T-cell (primary cell): ENCODE measurements at regions not wholly inside any gene's neighbourhood (a gene's known extent, or its start where the extent isn't known, plus 50 kb on each side); places are given as distances from the start of the nearest gene placed in this dataset.

ENCODE experiments used
- ATAC-seq, 4 experiments: fragments of 200-7000 bp in 3 of 4; fragments of 150-1000 bp in 1 of 4; cut with Tn5 transposase; replicated peaks in 1 of 4; 1 replicate in 3 of 4; 2 replicates in 1 of 4; pipeline ENCODE4 v1.10.0; 2021; ENCODE audit warnings: moderate library complexity in 3 of 4, mild to moderate bottlenecking in 2 of 4, moderate number of reproducible peaks in 1 of 4
- CTCF ChIA-PET, 2 donors: fragments of 300-600 bp; sonication (Branson Sonifier 250); formaldehyde crosslinking; loops; one replicate each; lab custom pipeline; 2022; ENCODE audit warnings: antibody characterized with exemption in 2 of 2; lab: Charles Lee
- POLR2A ChIA-PET, 2 donors: fragments of 300-600 bp; sonication (Branson Sonifier 250); formaldehyde crosslinking; loops; one replicate each; lab custom pipeline; 2022; ENCODE audit warnings: antibody characterized with exemption in 2 of 2; lab: Charles Lee
- DNase-seq, 35 experiments: peaks; one replicate each; pipeline versions ENCODE4 v3.0.0 to v3.0.0-alpha.2; 2013 to 2023
- H3K27ac ChIP-seq: one replicate; pipeline ENCODE4 v1.5.1; 2013; ENCODE audit warnings: low read length
- H3K27me3 ChIP-seq, 2 experiments: replicated peaks in 1 of 2; 1 replicate in 1 of 2; 2 replicates in 1 of 2; pipeline versions ENCODE4 v1.6.1 to v1.7.0; 2013; ENCODE audit warnings: low read length in 1 of 2, mixed read lengths in 1 of 2; ENCODE audit not compliant: control insufficient read depth in 2 of 2, insufficient read depth in 2 of 2; ENCODE audit errors: extremely low read depth in 1 of 2
- H3K36me3 ChIP-seq, 2 donors: 1 replicate in 1 of 2; 2 replicates in 1 of 2; pipeline versions ENCODE4 v1.6.1 to v1.7.0; 2013; ENCODE audit warnings: low read length in 1 of 2; ENCODE audit not compliant: control insufficient read depth in 2 of 2, insufficient read depth in 1 of 2; ENCODE audit errors: extremely low read depth in 1 of 2
- H3K4me1 ChIP-seq, 2 experiments: 1 replicate in 1 of 2; 2 replicates in 1 of 2; pipeline versions ENCODE4 v1.6.1 to v1.7.0; 2013; ENCODE audit warnings: low read length in 2 of 2, mixed read lengths in 1 of 2; ENCODE audit not compliant: insufficient read depth in 2 of 2, control insufficient read depth in 1 of 2; ENCODE audit errors: extremely low read depth in 1 of 2
- H3K4me3 ChIP-seq, 2 donors: 1 replicate in 1 of 2; 2 replicates in 1 of 2; pipeline versions ENCODE4 v1.5.1 to v1.7.0; 2013; ENCODE audit warnings: mild to moderate bottlenecking in 2 of 2, low read length in 1 of 2, moderate library complexity in 1 of 2; ENCODE audit not compliant: control insufficient read depth in 1 of 2; ENCODE audit errors: extremely low read depth in 1 of 2
- H3K9me3 ChIP-seq: 2 replicates; pipeline ENCODE4 v1.7.0; 2013
- H3K27ac Mint-ChIP-seq, 2 donors: one replicate each; pipeline ENCODE4 v1.8.0; 2020 to 2021; ENCODE audit warnings: mild to moderate bottlenecking in 2 of 2, mixed read lengths in 2 of 2
- H3K27me3 Mint-ChIP-seq, 2 donors: one replicate each; pipeline ENCODE4 v1.8.0; 2021 to 2022; ENCODE audit warnings: mixed read lengths in 2 of 2
- H3K36me3 Mint-ChIP-seq: one replicate; pipeline ENCODE4 v1.8.0; 2021; ENCODE audit warnings: mixed read lengths
- H3K4me1 Mint-ChIP-seq, 3 donors: one replicate each; pipeline ENCODE4 v1.8.0; 2020 to 2022; ENCODE audit warnings: mixed read lengths in 3 of 3, mild to moderate bottlenecking in 1 of 3
- H3K4me3 Mint-ChIP-seq, 3 donors: one replicate each; pipeline ENCODE4 v1.8.0; 2020 to 2022; ENCODE audit warnings: mild to moderate bottlenecking in 3 of 3, mixed read lengths in 3 of 3, moderate library complexity in 3 of 3
- H3K9me3 Mint-ChIP-seq, 3 donors: one replicate each; pipeline ENCODE4 v1.8.0; 2020 to 2022; ENCODE audit warnings: mixed read lengths in 3 of 3
- WGBS: methylation state at CpG from one replicate; pipeline ENCODE4 v1.1.5; 2013; ENCODE audit warnings: missing lambda C conversion rate; ENCODE audit not compliant: insufficient coverage; 5-methylcytosine and 5-hydroxymethylcytosine counted together

DNA sequence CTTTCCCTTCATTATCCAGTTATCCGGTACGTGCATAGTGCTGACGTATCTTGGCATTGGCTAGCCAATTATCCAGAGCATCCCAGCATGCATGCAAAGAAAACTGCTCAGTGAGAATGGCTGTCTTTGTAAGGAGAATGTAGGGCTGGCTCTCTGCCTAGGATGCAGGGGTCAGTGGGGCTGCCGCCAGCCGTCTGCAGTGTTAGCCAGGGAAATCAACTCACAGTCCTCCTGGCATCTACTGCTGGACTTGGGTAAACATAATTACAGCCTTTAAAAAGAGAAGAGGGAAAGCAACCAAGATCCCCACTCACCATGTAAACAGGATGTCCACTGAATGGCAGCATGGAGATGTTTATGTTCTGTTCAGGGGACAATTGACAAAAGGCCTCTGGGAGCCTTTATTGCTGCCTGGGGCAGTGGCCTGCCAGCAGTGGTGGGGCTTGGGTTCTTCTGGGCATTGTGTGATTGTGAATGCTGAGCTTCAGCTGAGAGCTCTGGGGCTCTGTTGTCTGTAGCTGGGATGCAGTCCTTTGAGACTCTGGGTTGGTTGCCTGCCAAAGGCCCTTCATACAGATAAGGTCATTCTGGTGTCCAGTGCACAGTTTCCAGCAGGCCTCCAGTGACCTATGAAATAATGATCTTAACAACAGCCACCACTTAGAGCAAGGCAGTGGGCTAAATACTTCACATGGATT lies 121.8 kb downstream of the TBC1D30 start:
- no peak overlapping the region for H3K27ac Mint-ChIP-seq
- H3K4me3 Mint-ChIP-seq, result no peak overlapping the region
- no peaks in the 10 kb centered on the region for H3K36me3 ChIP-seq
- no peaks in the 10 kb centered on the region for H3K4me1 Mint-ChIP-seq
- H3K9me3 Mint-ChIP-seq, result no peaks in the 10 kb centered on the region
- WGBS, result 92% methylated on average over 2 of the region's 5 CpGs
- ChIA-PET CTCF (interaction anchor here in 1 of 2 donors (0.7 kb wide), 1 partner anchor 816 kb away, joined by 6 read pairs; no protein-coding TSS in a partner anchor), POLR2A (no interaction called here)
- H3K9me3 ChIP-seq, result no peaks in the 10 kb centered on the region
- peaks cover 4 to 23% of the 10 kb centered on the region in 2 donors for H3K27me3 Mint-ChIP-seq
- no peaks in the 10 kb centered on the region for H3K36me3 Mint-ChIP-seq
- no peak overlapping the region for H3K27ac ChIP-seq
- DNase-seq (no peak), ATAC-seq (no peak)
- no peak overlapping the region for H3K4me3 ChIP-seq
- H3K4me1 ChIP-seq, result no peaks in the 10 kb centered on the region
- peaks cover 0 to 6% of the 10 kb centered on the region in 2 experiments for H3K27me3 ChIP-seq

DNA sequence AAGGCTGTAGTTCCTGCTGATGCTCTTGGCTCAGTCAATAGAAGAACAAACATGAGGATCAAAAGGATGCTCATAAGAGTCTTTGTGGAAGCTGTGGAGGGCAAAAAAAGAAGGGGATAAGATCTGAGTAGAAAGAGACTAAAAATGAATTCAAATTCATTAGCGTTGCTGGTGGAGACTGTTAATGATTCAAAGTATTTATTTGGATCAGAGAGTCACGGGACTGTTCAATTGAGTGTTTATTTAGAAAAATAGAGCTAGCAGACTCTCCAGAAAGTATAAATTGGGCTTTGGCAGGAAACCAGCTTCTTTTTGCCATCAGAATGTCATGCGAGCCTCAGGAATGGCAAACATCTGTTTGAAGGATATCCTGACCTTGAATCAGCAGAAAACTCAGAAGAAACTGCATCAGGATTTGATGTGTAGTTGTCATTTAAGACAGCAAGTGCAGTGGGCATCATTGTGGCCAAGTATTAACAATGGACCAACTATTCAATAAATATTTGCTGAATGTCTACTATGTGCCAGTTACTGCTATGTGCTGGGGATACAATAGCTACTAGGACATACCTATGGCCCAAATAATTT lies 126.4 kb downstream of the TBC1D30 start:
- 56% methylated on average over 2 of the region's 3 CpGs for WGBS
- Histone ChIP-seq H3K27me3 (peaks cover 0 to 4% of the 10 kb centered on the region in 2 experiments), H3K9me3 (no peaks in the 10 kb centered on the region), H3K4me3 (no peak overlapping the region), H3K27ac (no peak overlapping the region), H3K36me3 (no peaks in the 10 kb centered on the region), H3K4me1 (no peaks in the 10 kb centered on the region)
- no peak for DNase-seq
- ChIA-PET CTCF (interaction anchor here in 1 of 2 donors (0.6 kb wide), 1 partner anchor 72 kb away, joined by 5 read pairs; no protein-coding TSS in a partner anchor), POLR2A (no interaction called here)
- ATAC-seq, result no peak
- no peaks in the 10 kb centered on the region for H3K4me1 Mint-ChIP-seq
- peaks cover 8 to 17% of the 10 kb centered on the region in 2 donors for H3K27me3 Mint-ChIP-seq
- no peaks in the 10 kb centered on the region for H3K9me3 Mint-ChIP-seq
- H3K36me3 Mint-ChIP-seq, result no peaks in the 10 kb centered on the region
- H3K27ac Mint-ChIP-seq, result no peak overlapping the region
- no peak overlapping the region for H3K4me3 Mint-ChIP-seq

DNA sequence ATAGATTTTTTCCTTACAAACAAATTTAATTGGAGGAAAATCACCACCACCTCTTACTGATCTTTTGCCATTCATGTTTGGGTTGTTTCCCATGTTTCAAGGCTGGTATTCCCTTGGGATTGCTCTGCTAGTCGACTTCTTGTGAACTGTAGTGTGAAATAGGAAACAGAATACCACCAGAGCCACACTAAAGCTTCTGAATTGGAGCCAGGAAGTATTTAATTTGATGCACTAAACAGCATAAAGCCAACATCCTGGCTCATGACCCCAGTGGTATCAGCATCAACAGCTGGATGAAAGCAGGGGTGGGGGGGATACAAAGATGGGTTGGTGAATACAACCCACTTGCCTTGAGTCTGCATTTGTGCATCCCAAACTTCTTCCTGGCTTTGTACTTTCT lies 127.5 kb downstream of the TBC1D30 start:
- no peak for ATAC-seq
- H3K4me1 Mint-ChIP-seq, result no peaks in the 10 kb centered on the region
- ChIA-PET CTCF (no interaction called here), POLR2A (no interaction called here)
- Histone ChIP-seq H3K4me1 (no peaks in the 10 kb centered on the region), H3K27ac (no peak overlapping the region), H3K9me3 (no peaks in the 10 kb centered on the region), H3K4me3 (no peak overlapping the region), H3K27me3 (peaks cover 0 to 4% of the 10 kb centered on the region in 2 experiments), H3K36me3 (no peaks in the 10 kb centered on the region)
- no CpG with 5 or more reads among the region's 1 CpG for WGBS
- no peaks in the 10 kb centered on the region for H3K9me3 Mint-ChIP-seq
- peaks cover 8 to 18% of the 10 kb centered on the region in 2 donors for H3K27me3 Mint-ChIP-seq
- no peaks in the 10 kb centered on the region for H3K36me3 Mint-ChIP-seq
- no peak overlapping the region for H3K4me3 Mint-ChIP-seq
- H3K27ac Mint-ChIP-seq, result no peak overlapping the region
- DNase-seq, result no peak

DNA sequence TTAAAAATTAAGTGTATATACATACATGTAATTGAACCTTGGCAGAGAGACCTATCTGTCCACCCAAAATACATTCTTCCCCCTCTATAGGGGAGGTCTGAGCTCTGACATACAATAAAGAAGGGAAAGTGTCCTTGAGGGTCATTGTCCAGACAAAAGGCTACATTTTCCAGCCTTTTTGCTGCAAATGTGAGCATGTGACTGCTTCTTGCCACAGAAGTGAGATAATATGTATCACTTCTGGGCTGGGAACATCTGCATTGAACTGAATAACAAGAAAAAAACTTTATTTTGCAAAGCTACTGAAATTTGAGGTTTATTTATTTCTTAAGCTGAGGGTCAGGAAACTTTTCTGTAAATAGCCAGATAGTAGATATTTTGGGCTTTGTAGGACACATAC lies 131.3 kb downstream of the TBC1D30 start:
- Mint-ChIP-seq H3K4me3 (no peak overlapping the region), H3K9me3 (no peaks in the 10 kb centered on the region), H3K36me3 (no peaks in the 10 kb centered on the region), H3K27me3 (peaks cover 9 to 16% of the 10 kb centered on the region in 2 donors), H3K4me1 (no peaks in the 10 kb centered on the region), H3K27ac (no peak overlapping the region)
- Histone ChIP-seq H3K4me1 (no peaks in the 10 kb centered on the region), H3K36me3 (no peaks in the 10 kb centered on the region), H3K27me3 (no peaks in the 10 kb centered on the region), H3K4me3 (no peak overlapping the region), H3K27ac (no peak overlapping the region), H3K9me3 (no peaks in the 10 kb centered on the region)
- ChIA-PET POLR2A (no interaction called here), CTCF (interaction anchor here in 1 of 2 donors (0.6 kb wide), 1 partner anchor 591 kb away, joined by 3 read pairs; no protein-coding TSS in a partner anchor)
- DNase-seq, result no peak
- no peak for ATAC-seq

DNA sequence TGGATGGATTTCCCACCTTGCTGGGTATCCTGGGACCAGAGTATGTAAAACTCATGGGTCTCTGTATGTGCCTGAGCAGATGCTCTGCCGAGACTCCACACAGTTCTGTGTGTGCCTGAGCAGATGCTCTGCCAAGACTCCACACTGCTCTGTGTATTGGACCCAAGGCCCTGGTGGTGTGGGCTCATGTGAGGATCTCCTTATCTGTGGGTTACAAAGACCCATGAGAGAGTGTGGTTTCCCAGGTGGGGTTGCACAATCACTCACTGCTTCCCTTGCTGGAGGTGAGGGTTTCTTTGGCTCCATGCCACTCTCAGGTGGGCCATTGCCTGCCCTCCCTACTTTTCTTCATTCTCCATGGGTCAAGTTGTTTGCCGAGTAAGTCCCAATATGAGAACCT lies 141.5 kb downstream of the TBC1D30 start:
- Histone ChIP-seq H3K36me3 (no peaks in the 10 kb centered on the region), H3K4me1 (no peaks in the 10 kb centered on the region), H3K9me3 (no peaks in the 10 kb centered on the region), H3K27ac (no peak overlapping the region), H3K27me3 (peaks cover 0 to 14% of the 10 kb centered on the region in 2 experiments), H3K4me3 (no peak overlapping the region)
- ChIA-PET CTCF (no interaction called here), POLR2A (no interaction called here)
- Mint-ChIP-seq H3K27ac (no peak overlapping the region), H3K4me1 (no peaks in the 10 kb centered on the region), H3K4me3 (no peak overlapping the region), H3K27me3 (peaks cover 45 to 56% of the 10 kb centered on the region in 2 donors), H3K9me3 (peaks cover 2 to 15% (median 10%) of the 10 kb centered on the region in 3 donors), H3K36me3 (no peaks in the 10 kb centered on the region)
- DNase-seq (no peak), ATAC-seq (no peak)
- 43% methylated on average over 1 of the region's 2 CpGs for WGBS

DNA sequence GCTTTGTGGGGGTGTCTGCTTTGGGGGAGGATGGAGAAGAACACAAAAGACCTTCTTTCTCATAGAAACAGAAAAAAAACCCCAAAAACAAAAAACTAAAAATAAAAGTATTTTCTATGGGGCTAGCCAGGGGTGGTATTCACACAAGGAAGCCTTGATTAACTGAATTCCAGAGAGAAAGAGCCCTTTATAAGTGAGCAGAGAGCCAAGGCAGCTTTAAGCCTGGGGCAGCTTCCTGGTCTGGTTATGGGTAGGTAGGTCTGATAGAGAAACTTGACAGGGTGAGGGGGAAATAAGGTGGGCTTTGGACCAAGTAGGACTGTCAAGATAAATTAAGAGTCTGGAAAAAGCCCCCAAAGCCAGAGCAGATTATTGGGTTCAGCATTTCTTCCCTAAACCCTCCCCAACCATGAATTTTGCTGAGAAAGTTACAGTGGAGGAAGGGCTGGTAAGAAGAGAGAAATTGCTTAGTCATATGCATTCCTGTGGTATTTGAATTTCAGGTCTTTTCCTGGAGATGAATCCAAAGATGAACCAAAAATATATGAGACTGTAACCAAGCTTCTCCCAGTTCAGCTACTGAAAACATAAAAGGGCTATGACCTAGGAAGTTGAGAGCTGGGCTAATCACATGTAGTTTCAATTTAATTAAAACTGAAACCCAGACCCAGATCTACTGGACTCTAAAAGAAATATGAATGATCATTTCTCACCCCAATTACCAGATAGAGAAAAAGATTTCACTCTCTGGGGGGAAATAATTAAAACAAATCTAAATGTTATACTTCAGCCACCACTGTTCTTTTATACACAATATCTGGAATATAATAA lies 144.8 kb downstream of the TBC1D30 start:
- no peak overlapping the region for H3K4me3 Mint-ChIP-seq
- CTCF ChIA-PET, result no interaction called here

More for the DNA sequence above, 144.8 kb downstream of the TBC1D30 start:
- H3K9me3 ChIP-seq, result no peaks in the 10 kb centered on the region
- no peaks in the 10 kb centered on the region for H3K36me3 ChIP-seq
- Mint-ChIP-seq H3K9me3 (peaks cover 0 to 4% (median 3%) of the 10 kb centered on the region in 3 donors), H3K4me1 (no peaks in the 10 kb centered on the region), H3K36me3 (no peaks in the 10 kb centered on the region), H3K27me3 (peaks cover 32 to 33% of the 10 kb centered on the region in 2 donors), H3K27ac (no peak overlapping the region)
- H3K27ac ChIP-seq, result no peak overlapping the region
- peaks cover 0 to 14% of the 10 kb centered on the region in 2 experiments for H3K27me3 ChIP-seq
- POLR2A ChIA-PET, result no interaction called here
- DNase-seq (no peak), ATAC-seq (no peak)
- no peak overlapping the region for H3K4me3 ChIP-seq
- H3K4me1 ChIP-seq, result no peaks in the 10 kb centered on the region
